GM23338 (cell line): ENCODE measurements at regions not wholly inside any gene's neighbourhood (a gene's known extent, or its start where the extent isn't known, plus 50 kb on each side); places are given as distances from the start of the nearest gene placed in this dataset.

ENCODE experiments used
- ATAC-seq: fragments of 200-7000 bp; cut with Tn5 transposase; 3 replicates; pipeline ENCODE4 v1.9.1; 2020
- DNase-seq: peaks from one replicate; pipeline ENCODE4 v3.0.0-alpha.2; 2015; ENCODE audit warnings: low spot score
- H2AFZ ChIP-seq: fragments of 200-600 bp; sonication (generic); 2 replicates; pipeline ENCODE4 v1.8.0; 2016; ENCODE audit warnings: antibody characterized with exemption, mild to moderate bottlenecking, moderate library complexity
- H3F3A ChIP-seq: fragments of 200-600 bp; sonication (generic); replicated peaks from 2 replicates; pipeline ENCODE4 v1.8.0; 2017; ENCODE audit warnings: antibody characterized with exemption, mixed run types, low read depth
- H3K27ac ChIP-seq: fragments of 200-600 bp; sonication (generic); 2 replicates; pipeline ENCODE4 v1.6.1; 2016; ENCODE audit warnings: low read depth
- H3K27me3 ChIP-seq: fragments of 200-600 bp; sonication (generic); 2 replicates; pipeline ENCODE4 v1.8.0; 2016; ENCODE audit warnings: mild to moderate bottlenecking, mixed run types, moderate library complexity; ENCODE audit not compliant: insufficient read depth
- H3K36me3 ChIP-seq: fragments of 200-600 bp; sonication (generic); 2 replicates; pipeline ENCODE4 v1.8.0; 2016; ENCODE audit warnings: mild to moderate bottlenecking; ENCODE audit not compliant: insufficient read depth
- H3K4me1 ChIP-seq: fragments of 200-600 bp; sonication (generic); 2 replicates; pipeline ENCODE4 v1.8.0; 2016; ENCODE audit warnings: mild to moderate bottlenecking, moderate library complexity; ENCODE audit not compliant: insufficient read depth
- H3K4me2 ChIP-seq: fragments of 200-600 bp; sonication (generic); 2 replicates; pipeline ENCODE4 v1.7.1; 2017; ENCODE audit warnings: mixed run types
- H3K4me3 ChIP-seq: fragments of 200-600 bp; sonication (generic); 2 replicates; pipeline ENCODE4 v1.6.1; 2016; ENCODE audit warnings: mixed run types
- H3K79me2 ChIP-seq: fragments of 200-600 bp; sonication (generic); replicated peaks from 2 replicates; pipeline ENCODE4 v1.8.0; 2017; ENCODE audit warnings: mild to moderate bottlenecking; ENCODE audit not compliant: insufficient read depth
- H3K9me2 ChIP-seq: fragments of 200-600 bp; sonication (generic); 2 replicates; pipeline ENCODE4 v1.8.0; 2017; ENCODE audit not compliant: insufficient read depth
- H4K20me1 ChIP-seq: fragments of 200-600 bp; sonication (generic); replicated peaks from 2 replicates; pipeline ENCODE4 v1.8.0; 2017; ENCODE audit warnings: mild to moderate bottlenecking; ENCODE audit not compliant: insufficient read depth
- H3K27ac Mint-ChIP-seq: 2 replicates; pipeline ENCODE4 v1.8.0; 2020; ENCODE audit warnings: inconsistent platforms, mild to moderate bottlenecking, moderate library complexity, mixed read lengths
- H3K27me3 Mint-ChIP-seq: 3 replicates; pipeline ENCODE4 v1.8.0; 2022; ENCODE audit warnings: low read depth, mild to moderate bottlenecking, moderate library complexity, mixed read lengths, inconsistent platforms; ENCODE audit not compliant: insufficient read depth, poor library complexity
- H3K36me3 Mint-ChIP-seq: 3 replicates; pipeline ENCODE4 v1.8.0; 2021; ENCODE audit warnings: low read depth, mild to moderate bottlenecking, inconsistent platforms, moderate library complexity, mixed read lengths
- H3K4me1 Mint-ChIP-seq: 3 replicates; pipeline ENCODE4 v1.8.0; 2020; ENCODE audit warnings: mild to moderate bottlenecking, inconsistent platforms, mixed read lengths
- H3K4me3 Mint-ChIP-seq: 3 replicates; pipeline ENCODE4 v1.8.0; 2021; ENCODE audit warnings: moderate library complexity, mild to moderate bottlenecking, inconsistent platforms, mixed read lengths
- H3K9me3 Mint-ChIP-seq: 3 replicates; pipeline ENCODE4 v1.8.0; 2020; ENCODE audit warnings: moderate library complexity, mild to moderate bottlenecking, inconsistent platforms, mixed read lengths
- CREB1 ChIP-seq: fragments of 250-450 bp; sonication (Bioruptor Pico); IDR thresholded peaks from 2 replicates; pipeline ENCODE4 v1.5.0; 2020; ENCODE audit warnings: low read depth, mild to moderate bottlenecking, moderate library complexity
- CTCF ChIP-seq, 2 experiments: fragments of 200-600 bp in 1 of 2; sonication (generic) in 1 of 2; conservative IDR thresholded peaks; 2 replicates each; pipeline versions ENCODE4 v1.5.1 to v1.6.1; 2016 to 2017; ENCODE audit warnings: antibody characterized with exemption in 2 of 2, low read depth in 2 of 2, mild to moderate bottlenecking in 2 of 2, moderate library complexity in 1 of 2
- ETS1 ChIP-seq: IDR thresholded peaks from 2 replicates; pipeline ENCODE4 v1.6.1; 2016; ENCODE audit warnings: antibody characterized with exemption
- EZH2 ChIP-seq: fragments of 200-600 bp; sonication (generic); IDR thresholded peaks from one replicate; pipeline ENCODE4 v1.8.0; 2017; ENCODE audit warnings: antibody characterized with exemption, mild to moderate bottlenecking, low read depth; ENCODE audit not compliant: unreplicated experiment
- JUNB ChIP-seq: IDR thresholded peaks from one replicate; pipeline ENCODE4 v1.6.1; 2016; ENCODE audit warnings: antibody characterized with exemption; ENCODE audit not compliant: unreplicated experiment
- NANOG ChIP-seq: IDR thresholded peaks from 2 replicates; pipeline ENCODE4 v1.6.1; 2016; ENCODE audit warnings: antibody characterized with exemption, borderline replicate concordance
- STAT1 ChIP-seq: IDR thresholded peaks from one replicate; pipeline ENCODE4 v1.6.1; 2016; ENCODE audit warnings: antibody characterized with exemption; ENCODE audit not compliant: unreplicated experiment
- ZNF331 ChIP-seq: fragments of 250-450 bp; sonication (Bioruptor Pico); IDR thresholded peaks from 2 replicates; pipeline ENCODE4 v1.5.0; 2020; ENCODE audit warnings: low read depth, mild to moderate bottlenecking, moderate library complexity
- TF ChIP-seq, protein P1 (sequence below): IDR thresholded peaks from one replicate; pipeline ENCODE4 v1.6.1; 2018; ENCODE audit warnings: antibody characterized with exemption; ENCODE audit not compliant: unreplicated experiment

DNA sequence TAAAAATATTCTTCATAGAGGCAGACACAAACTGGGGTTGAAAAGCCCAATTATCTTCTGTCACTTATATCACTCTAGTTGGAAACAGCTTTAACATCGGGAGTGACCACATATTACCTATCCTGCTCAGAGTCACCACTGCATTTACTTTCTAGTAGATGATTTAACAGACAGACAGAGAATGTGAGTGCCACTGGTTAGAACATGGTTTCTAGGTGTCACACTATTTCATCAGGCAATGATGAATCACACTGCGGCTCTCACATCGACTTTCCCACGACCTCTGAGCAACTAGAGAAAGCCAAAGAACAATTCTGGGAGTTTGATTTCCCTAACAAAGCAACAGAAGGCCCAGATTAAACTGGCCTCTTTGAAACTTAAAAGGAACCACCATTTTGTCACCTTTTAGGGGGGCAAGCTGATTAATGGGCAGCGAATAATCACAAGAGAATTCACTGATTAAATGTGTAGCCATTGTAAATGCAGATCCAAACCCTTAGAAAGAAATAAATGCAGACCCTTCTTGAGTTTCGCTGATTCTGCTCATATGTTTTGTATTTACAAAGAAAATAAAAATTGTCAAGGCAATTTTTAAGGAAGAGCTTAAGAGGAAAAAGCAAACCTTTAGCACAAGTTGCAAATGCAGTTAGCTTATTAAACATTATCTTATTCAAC is 112.6 kb upstream of the KBTBD8 start (continued):
- no peak for TF ChIP-seq ETS1
- no peak for TF ChIP-seq NANOG
- TF ChIP-seq, protein P1, sequence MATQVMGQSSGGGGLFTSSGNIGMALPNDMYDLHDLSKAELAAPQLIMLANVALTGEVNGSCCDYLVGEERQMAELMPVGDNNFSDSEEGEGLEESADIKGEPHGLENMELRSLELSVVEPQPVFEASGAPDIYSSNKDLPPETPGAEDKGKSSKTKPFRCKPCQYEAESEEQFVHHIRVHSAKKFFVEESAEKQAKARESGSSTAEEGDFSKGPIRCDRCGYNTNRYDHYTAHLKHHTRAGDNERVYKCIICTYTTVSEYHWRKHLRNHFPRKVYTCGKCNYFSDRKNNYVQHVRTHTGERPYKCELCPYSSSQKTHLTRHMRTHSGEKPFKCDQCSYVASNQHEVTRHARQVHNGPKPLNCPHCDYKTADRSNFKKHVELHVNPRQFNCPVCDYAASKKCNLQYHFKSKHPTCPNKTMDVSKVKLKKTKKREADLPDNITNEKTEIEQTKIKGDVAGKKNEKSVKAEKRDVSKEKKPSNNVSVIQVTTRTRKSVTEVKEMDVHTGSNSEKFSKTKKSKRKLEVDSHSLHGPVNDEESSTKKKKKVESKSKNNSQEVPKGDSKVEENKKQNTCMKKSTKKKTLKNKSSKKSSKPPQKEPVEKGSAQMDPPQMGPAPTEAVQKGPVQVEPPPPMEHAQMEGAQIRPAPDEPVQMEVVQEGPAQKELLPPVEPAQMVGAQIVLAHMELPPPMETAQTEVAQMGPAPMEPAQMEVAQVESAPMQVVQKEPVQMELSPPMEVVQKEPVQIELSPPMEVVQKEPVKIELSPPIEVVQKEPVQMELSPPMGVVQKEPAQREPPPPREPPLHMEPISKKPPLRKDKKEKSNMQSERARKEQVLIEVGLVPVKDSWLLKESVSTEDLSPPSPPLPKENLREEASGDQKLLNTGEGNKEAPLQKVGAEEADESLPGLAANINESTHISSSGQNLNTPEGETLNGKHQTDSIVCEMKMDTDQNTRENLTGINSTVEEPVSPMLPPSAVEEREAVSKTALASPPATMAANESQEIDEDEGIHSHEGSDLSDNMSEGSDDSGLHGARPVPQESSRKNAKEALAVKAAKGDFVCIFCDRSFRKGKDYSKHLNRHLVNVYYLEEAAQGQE: no peak
- no peak for TF ChIP-seq CTCF (conservative IDR thresholded peaks at IDR 0.05; ENCODE audit: low read depth in 2 of 2)

DNA sequence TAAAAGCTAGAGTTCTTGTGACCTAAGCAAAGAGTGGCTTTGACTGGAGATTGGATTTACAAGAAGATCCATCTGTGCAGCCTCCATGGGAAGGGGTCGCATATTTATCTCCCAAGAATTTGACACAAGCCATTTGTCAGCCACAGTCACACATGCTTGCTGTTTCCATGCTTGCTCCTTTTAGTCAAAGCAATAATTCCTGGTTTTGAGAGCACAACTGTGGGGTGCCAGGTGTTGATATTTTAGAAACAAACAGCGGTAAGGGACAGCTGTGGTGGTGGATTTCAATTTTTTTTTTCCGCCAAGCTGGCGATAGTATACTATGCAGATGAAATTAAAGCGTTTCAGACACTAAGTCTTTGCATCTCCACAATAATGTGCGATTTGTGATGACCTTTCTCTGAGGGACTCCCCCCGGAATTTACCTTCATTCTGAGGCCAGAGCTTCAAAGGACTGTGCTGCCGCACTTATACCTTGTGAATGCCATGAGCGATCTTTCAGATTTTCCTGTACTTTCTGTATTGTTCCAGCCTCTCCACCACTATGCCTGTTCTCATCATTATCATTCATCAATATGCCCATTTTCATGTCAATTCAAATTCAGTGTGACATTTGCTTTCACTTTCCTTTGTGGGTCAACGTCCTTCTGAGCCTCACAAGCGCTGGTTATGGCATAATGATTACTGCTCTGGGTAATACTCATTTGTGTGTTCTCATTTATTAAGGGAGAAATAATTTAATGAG is 108.2 kb upstream of the KBTBD8 start:
- Mint-ChIP-seq H3K9me3 (peaks cover 11% of the 10 kb centered on the region; the same call in 2 of the 3 replicates), H3K4me1 (peaks cover 14% of the 10 kb centered on the region), H3K36me3 (no peaks in the 10 kb centered on the region; the same call in 2 of the 3 replicates), H3K27me3 (no peaks in the 10 kb centered on the region), H3K27ac (no peak overlapping the region), H3K4me3 (no peak overlapping the region)
- Histone ChIP-seq H3K79me2 (no peaks in the 10 kb centered on the region), H2AFZ (peak overlapping the region; percentile 29; the same call in 1 of the 2 replicates), H3K9me2 (peaks cover 4% of the 10 kb centered on the region), H3F3A (no peaks in the 10 kb centered on the region), H3K4me3 (no peak overlapping the region), H4K20me1 (no peaks in the 10 kb centered on the region), H3K27ac (no peak overlapping the region), H3K27me3 (no peaks in the 10 kb centered on the region), H3K4me2 (0 out of 2 replicates have a peak overlapping the region, but pooled peaks have one; percentile 11), H3K4me1 (0 out of 2 replicates have a peak, but pooled peaks cover 16% of the 10 kb centered on the region), H3K36me3 (no peaks in the 10 kb centered on the region)
- DNase-seq: peak; percentile 9
- ATAC-seq: no peak
- no peak for TF ChIP-seq CREB1 (CRISPR knock-in tag)
- no peak for TF ChIP-seq JUNB
- TF ChIP-seq CTCF (conservative IDR thresholded peaks at IDR 0.05; ENCODE audit: low read depth in 2 of 2): no peak
- TF ChIP-seq STAT1: no peak
- TF ChIP-seq ZNF331 (CRISPR knock-in tag): no peak
- no peak for TF ChIP-seq EZH2
